ENCODE measurements at regions not wholly inside any gene's neighbourhood (a gene's known extent, or its start where the extent isn't known, plus 50 kb on each side); places are given as distances from the start of the nearest gene placed in this dataset.

DNA sequence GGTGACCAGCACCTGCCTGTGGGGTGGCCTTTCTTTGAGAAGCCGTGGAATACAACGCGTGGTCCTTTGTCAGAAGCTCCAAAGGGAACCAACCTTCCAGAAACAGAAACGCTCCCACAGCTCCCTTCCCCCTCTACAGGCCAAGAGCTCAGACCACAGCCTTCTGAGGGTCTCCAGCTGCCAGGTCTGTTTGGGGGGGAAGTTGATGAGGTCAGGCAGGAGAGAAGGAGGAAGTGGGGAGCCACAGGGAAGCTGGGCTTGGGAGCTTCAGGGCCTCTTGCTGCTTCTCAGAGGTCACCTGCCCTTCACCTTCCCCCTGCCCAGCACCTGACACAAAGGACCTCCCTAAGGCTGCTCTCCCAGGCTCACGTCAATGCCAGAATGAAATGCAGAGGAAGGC, 287.7 kb upstream of the ID2 start:
- no peaks in the 10 kb centered on the region for H3K36me3 ChIP-seq
- H3K27me3 ChIP-seq, result no peaks in the 10 kb centered on the region
- H3K27ac ChIP-seq (replicated peaks in 1 of 4), result no peak overlapping the region
- H3K9me3 ChIP-seq, result no peaks in the 10 kb centered on the region
- 97% methylated on average over 5 of the region's 5 CpGs for WGBS
- intact Hi-C loops (cut with DNase I), result no loop called here
- H3K4me1 ChIP-seq, result no peaks in the 10 kb centered on the region
- peak; percentile 77 for DNase-seq (ENCODE audit: extremely low spot score)
- TF ChIP-seq POLR2A (IDR thresholded peaks at IDR 0.05; ENCODE audit: low read depth) (no peak), EP300 (IDR thresholded peaks at IDR 0.05) (no peak), CTCF (IDR thresholded peaks at IDR 0.05) (no peak), POLR2AphosphoS5 (IDR thresholded peaks at IDR 0.05) (no peak)
- no peak overlapping the region for H3K4me3 ChIP-seq

GRCh38 chr2:8394569-8395359, 287.1 kb upstream of the ID2 start:
- TF ChIP-seq POLR2AphosphoS5 (IDR thresholded peaks at IDR 0.05) (no peak), CTCF (IDR thresholded peaks at IDR 0.05) (no peak), POLR2A (IDR thresholded peaks at IDR 0.05; ENCODE audit: low read depth) (no peak), EP300 (IDR thresholded peaks at IDR 0.05) (no peak)
- Histone ChIP-seq H3K4me1 (no peaks in the 10 kb centered on the region), H3K27ac (replicated peaks in 1 of 4) (no peak overlapping the region), H3K4me3 (no peak overlapping the region), H3K27me3 (no peaks in the 10 kb centered on the region), H3K9me3 (no peaks in the 10 kb centered on the region), H3K36me3 (no peaks in the 10 kb centered on the region)
- DNase-seq (ENCODE audit: extremely low spot score), result peak; percentile 47
- WGBS, result 92% methylated on average over 9 of the region's 9 CpGs
- intact Hi-C loops (cut with DNase I), result no loop called here

- no peak for DNase-seq (ENCODE audit: extremely low spot score)
Observed at GRCh38 chr2:8395718-8396117, 286.1 kb upstream of the ID2 start.

GRCh38 chr2:8398040-8398668, 283.7 kb upstream of the ID2 start:
- Histone ChIP-seq H3K4me1 (no peaks in the 10 kb centered on the region), H3K27me3 (no peaks in the 10 kb centered on the region), H3K4me3 (no peak overlapping the region), H3K27ac (replicated peaks in 1 of 4) (no peak overlapping the region), H3K9me3 (no peaks in the 10 kb centered on the region), H3K36me3 (no peaks in the 10 kb centered on the region)
- no peak for TF ChIP-seq POLR2AphosphoS5 (IDR thresholded peaks at IDR 0.05)
- no peak for TF ChIP-seq POLR2A (IDR thresholded peaks at IDR 0.05; ENCODE audit: low read depth)
- DNase-seq (ENCODE audit: extremely low spot score), result no peak
- WGBS, result 72% methylated on average over 13 of the region's 13 CpGs
- intact Hi-C loops (cut with DNase I), result no loop called here

More at GRCh38 chr2:8395718-8396117, 286.1 kb upstream of the ID2 start:
- Histone ChIP-seq H3K27me3 (no peaks in the 10 kb centered on the region), H3K4me1 (no peaks in the 10 kb centered on the region), H3K36me3 (no peaks in the 10 kb centered on the region), H3K27ac (replicated peaks in 1 of 4) (no peak overlapping the region), H3K4me3 (no peak overlapping the region), H3K9me3 (no peaks in the 10 kb centered on the region)
- intact Hi-C loops (cut with DNase I), result no loop called here
- WGBS, result 74% methylated on average over 1 of the region's 1 CpG
- TF ChIP-seq POLR2AphosphoS5 (IDR thresholded peaks at IDR 0.05) (no peak), EP300 (IDR thresholded peaks at IDR 0.05) (no peak), CTCF (IDR thresholded peaks at IDR 0.05) (no peak), POLR2A (IDR thresholded peaks at IDR 0.05; ENCODE audit: low read depth) (no peak)

- H3K4me3 ChIP-seq, result no peak overlapping the region
- 82% methylated on average over 4 of the region's 4 CpGs for WGBS
- no peaks in the 10 kb centered on the region for H3K4me1 ChIP-seq
- DNase-seq (ENCODE audit: extremely low spot score), result no peak
- no peak overlapping the region for H3K27ac ChIP-seq (replicated peaks in 1 of 4)
- H3K9me3 ChIP-seq, result no peaks in the 10 kb centered on the region
- TF ChIP-seq EP300 (IDR thresholded peaks at IDR 0.05), result no peak
- no peak for TF ChIP-seq POLR2A (IDR thresholded peaks at IDR 0.05; ENCODE audit: low read depth)
- no peak for TF ChIP-seq CTCF (IDR thresholded peaks at IDR 0.05)
- no peak for TF ChIP-seq POLR2AphosphoS5 (IDR thresholded peaks at IDR 0.05)
- no peaks in the 10 kb centered on the region for H3K36me3 ChIP-seq
- intact Hi-C loops (cut with DNase I), result no loop called here
- no peaks in the 10 kb centered on the region for H3K27me3 ChIP-seq
Observed at GRCh38 chr2:8399731-8400130, 282.1 kb upstream of the ID2 start.

Measured in esophagus muscularis mucosa (tissue), 4 donors.